SK-N-MC (cell line): ENCODE measurements at regions not wholly inside any gene's neighbourhood (a gene's known extent, or its start where the extent isn't known, plus 50 kb on each side); places are given as distances from the start of the nearest gene placed in this dataset.

Experiments used
- DNase-seq: peaks from one replicate; pipeline ENCODE4 v3.0.0-alpha.2; 2011; ENCODE audit warnings: low read depth, low spot score
- H3K27ac ChIP-seq: fragments of 200-600 bp; sonication (generic); 2 replicates; pipeline ENCODE4 v1.5.1; 2016; ENCODE audit warnings: mixed run types
- H3K36me3 ChIP-seq: fragments of 200-600 bp; sonication (generic); 2 replicates; pipeline ENCODE4 v1.6.1; 2017; ENCODE audit warnings: antibody characterized with exemption, low read length, mixed read lengths; ENCODE audit not compliant: insufficient read depth
- H3K4me3 ChIP-seq: fragments of 200-600 bp; sonication (generic); 2 replicates; pipeline ENCODE4 v1.5.1; 2016
- H3K9ac ChIP-seq: fragments of 200-600 bp; sonication (generic); 2 replicates; pipeline ENCODE4 v1.8.0; 2017; ENCODE audit warnings: mixed run types, mixed read lengths; ENCODE audit not compliant: insufficient read length
- H3K9me3 ChIP-seq: fragments of 200-600 bp; sonication (generic); 2 replicates; pipeline ENCODE4 v1.6.1; 2017; ENCODE audit warnings: low read depth, mild to moderate bottlenecking, antibody characterized with exemption, low read length, moderate library complexity, mixed read lengths
- EZH2 ChIP-seq: fragments of 200-600 bp; sonication (generic); IDR thresholded peaks from one replicate; pipeline ENCODE4 v1.6.1; 2017; ENCODE audit warnings: antibody characterized with exemption
- FOXP2 ChIP-seq: optimal IDR thresholded peaks from 2 replicates; pipeline ENCODE3; 2011; ENCODE audit warnings: mild to moderate bottlenecking, moderate library complexity; ENCODE audit not compliant: insufficient read depth; ENCODE audit errors: extremely low read length, control extremely low read depth
- POLR2AphosphoS5 ChIP-seq: IDR thresholded peaks from 2 replicates; pipeline ENCODE4 v1.6.1; 2012; ENCODE audit warnings: mild to moderate bottlenecking, low read depth, low read length, borderline replicate concordance

DNA sequence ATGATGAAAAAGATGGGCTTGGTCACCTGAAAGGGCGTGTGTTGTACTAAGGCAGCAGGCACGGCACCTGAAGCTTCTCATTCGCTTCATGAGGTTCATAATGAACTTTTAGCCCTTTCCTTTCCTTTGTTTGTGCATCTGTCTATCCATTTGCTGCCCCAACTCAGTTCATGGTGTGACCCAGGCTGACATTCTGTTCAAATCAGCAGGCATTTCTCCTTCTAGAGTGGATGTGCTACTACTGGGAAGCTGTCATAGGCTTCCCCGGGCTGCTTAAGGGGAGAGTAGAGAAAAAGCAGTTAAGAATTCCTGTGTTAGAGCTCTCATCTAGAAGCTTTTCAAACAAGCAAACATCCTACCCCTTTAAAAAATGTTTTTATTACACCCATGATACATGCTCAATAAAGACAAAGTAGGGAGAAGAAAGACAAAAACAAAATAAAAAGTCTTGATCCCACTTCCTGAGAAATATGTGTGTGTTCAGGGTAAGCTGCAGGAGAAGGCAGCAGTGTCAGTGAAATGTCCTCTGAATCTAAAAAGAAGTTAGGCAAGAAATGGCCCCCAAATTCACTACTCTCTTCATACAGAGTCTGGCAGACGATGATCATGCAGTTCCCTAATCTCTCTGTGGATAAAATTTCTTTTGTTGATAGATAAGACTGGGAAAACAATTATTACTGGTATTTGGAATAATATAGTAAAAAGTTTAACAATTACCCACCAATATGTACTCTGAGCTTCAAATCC, 136.9 kb upstream of the PFN2 start:
- DNase-seq = no peak
- Histone ChIP-seq H3K27ac (peak overlapping the region; percentile 27; the same call in 1 of the 2 replicates), H3K9me3 (no peaks in the 10 kb centered on the region; the same call in 1 of the 2 replicates), H3K9ac (no peak overlapping the region), H3K4me3 (no peak overlapping the region), H3K36me3 (no peaks in the 10 kb centered on the region)
- TF ChIP-seq FOXP2 (no peak), EZH2 (no peak), POLR2AphosphoS5 (no peak)

DNA sequence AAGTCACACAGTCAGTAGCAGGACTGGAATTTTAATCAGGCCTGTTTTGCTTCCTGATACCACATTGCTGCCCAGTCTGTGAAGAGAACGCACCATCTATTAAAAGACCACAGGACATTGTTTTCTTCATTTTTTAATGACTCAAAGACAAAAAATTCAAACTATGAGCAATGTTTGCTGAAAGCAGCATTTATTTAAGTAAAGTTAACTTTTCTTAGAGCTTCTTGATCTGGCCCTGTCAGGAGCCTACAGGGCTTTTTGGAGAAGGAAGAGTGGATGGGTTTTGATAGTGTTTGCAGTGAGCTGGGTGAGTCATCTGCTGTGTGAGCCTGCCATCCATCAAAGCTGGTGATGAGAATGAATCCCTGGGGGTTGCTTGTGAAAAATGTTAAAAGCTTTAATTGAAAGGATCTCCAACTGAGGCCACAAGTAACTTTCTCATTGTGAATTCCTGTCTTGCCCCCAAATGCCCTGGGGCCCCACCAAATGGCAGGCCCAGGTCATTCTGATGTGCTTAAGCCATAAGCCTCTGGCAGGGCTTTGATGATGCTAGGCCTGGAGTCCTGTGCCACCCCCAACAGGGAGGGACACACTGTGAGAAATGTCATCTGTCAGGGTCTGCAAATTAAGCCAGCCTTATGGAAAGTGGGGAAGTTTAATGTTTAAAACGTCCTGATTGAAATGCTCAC, 136.2 kb upstream of the PFN2 start:
- H3K9me3 ChIP-seq = no peaks in the 10 kb centered on the region; the same call in 1 of the 2 replicates
- H3K9ac ChIP-seq = no peak overlapping the region
- peak overlapping the region; percentile 32; the same call in 1 of the 2 replicates for H3K27ac ChIP-seq
- DNase-seq = peak; percentile 51
- H3K4me3 ChIP-seq = no peak overlapping the region
- TF ChIP-seq EZH2 (no peak), FOXP2 (no peak), POLR2AphosphoS5 (no peak)
- H3K36me3 ChIP-seq = no peaks in the 10 kb centered on the region

DNA sequence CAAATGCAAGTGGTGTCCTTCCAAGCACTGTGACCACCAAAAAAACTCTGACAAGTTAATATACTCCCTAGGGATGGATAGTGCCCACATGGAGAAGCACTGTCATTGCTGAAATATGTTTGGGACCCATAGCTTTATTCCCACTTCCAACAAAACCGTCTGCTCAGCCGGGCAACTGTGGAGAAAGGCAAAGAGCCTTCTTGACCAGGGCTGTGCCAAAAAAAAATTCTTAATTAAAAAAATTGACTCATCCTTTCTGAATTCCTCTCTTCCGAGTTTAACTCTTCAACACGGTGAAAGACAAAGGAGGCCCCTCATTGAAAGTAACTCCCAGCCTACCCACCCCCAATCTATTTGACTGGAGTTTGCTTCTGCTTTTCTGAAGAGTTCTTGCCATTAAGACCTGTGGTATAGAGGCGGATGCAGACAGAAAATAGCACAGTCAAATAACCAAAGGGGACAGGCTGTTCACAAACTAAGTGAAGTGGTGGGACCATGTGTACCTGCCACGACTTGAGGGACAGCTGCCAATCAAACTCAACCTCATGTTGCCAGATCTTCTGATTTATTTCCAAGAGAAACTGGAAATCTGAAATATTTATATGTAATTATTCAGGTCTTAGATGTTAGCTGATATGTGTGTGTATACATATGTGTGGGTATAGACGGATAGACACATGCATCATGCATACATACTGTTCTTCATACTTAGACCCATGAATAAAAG, 135.4 kb upstream of the PFN2 start:
- no peak for DNase-seq
- H3K4me3 ChIP-seq = no peak overlapping the region
- no peak overlapping the region for H3K9ac ChIP-seq
- TF ChIP-seq EZH2 (no peak), POLR2AphosphoS5 (no peak), FOXP2 (no peak)
- H3K9me3 ChIP-seq = peaks cover 2% of the 10 kb centered on the region; the same call in 1 of the 2 replicates
- H3K27ac ChIP-seq = peak overlapping the region; percentile 32; the same call in 1 of the 2 replicates
- H3K36me3 ChIP-seq = no peaks in the 10 kb centered on the region

DNA sequence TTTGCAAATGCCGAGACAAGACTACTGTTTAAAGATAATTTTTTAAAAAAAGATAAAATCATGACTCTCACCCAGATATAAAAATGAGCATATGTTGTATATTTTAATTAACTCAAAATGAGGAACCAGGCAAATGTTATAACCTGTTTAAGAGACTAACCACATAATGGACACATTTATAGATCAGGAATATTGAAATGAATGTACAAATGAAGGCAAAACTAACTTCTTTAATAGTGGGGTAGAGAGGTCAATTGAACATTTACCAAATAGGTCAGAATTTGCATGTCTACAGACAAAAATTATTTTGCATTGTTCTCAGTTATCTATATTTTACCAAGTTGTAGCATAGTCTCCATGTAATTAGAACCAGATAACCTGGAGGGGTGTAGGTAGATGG, 134.3 kb upstream of the PFN2 start:
- Histone ChIP-seq H3K27ac (no peak overlapping the region), H3K9ac (no peak overlapping the region), H3K4me3 (no peak overlapping the region), H3K36me3 (no peaks in the 10 kb centered on the region), H3K9me3 (peaks cover 4% of the 10 kb centered on the region; the same call in 1 of the 2 replicates)
- no peak for TF ChIP-seq FOXP2
- no peak for TF ChIP-seq POLR2AphosphoS5
- no peak for TF ChIP-seq EZH2
- DNase-seq = no peak

DNA sequence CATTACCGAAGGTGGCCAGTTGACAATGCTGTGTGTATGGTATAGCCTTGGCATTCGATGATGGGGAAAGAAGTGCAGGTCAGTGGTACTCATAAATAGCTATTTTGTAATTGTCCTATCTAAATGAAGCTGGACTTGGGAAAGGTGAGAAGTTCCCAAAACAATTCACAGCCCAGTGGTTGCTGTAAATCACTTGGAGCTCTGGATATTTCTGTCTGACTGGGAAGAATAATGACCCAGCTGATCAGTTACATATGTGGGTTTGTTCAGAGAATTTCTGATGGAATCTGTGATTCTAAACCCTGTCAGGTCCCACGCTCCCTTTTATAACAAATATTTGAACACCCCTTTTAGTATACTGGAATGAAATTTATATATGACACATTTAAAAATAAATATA, 133.9 kb upstream of the PFN2 start:
- Histone ChIP-seq H3K36me3 (no peaks in the 10 kb centered on the region), H3K27ac (no peak overlapping the region), H3K9me3 (peaks cover 4% of the 10 kb centered on the region; the same call in 1 of the 2 replicates), H3K9ac (no peak overlapping the region), H3K4me3 (no peak overlapping the region)
- TF ChIP-seq POLR2AphosphoS5 = no peak
- no peak for TF ChIP-seq FOXP2
- DNase-seq = no peak

DNA sequence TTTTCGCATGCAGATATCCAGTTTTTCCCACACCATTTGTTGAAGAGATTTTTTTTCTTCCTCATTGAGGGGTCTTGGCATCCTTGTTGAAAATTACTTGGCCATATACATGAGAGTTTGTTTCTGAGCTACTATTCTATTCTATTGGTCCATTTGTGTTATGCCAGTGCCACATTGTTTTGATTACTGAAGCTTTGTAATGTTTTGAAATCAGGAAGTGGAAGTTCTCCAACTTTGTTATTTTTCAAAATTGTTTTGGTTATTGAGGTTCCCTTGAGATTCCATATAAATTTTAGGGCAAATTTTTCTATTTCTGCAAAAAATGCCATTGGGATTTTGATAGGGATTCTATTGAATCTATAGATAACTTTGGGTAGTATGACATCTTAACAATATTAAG, 130.3 kb upstream of the PFN2 start:
- Histone ChIP-seq H3K9ac (no peak overlapping the region), H3K36me3 (no peaks in the 10 kb centered on the region), H3K4me3 (no peak overlapping the region), H3K9me3 (peaks cover 4% of the 10 kb centered on the region; the same call in 1 of the 2 replicates), H3K27ac (no peak overlapping the region)
- TF ChIP-seq FOXP2 = no peak
- TF ChIP-seq EZH2 = no peak
- TF ChIP-seq POLR2AphosphoS5 = no peak
- DNase-seq = no peak

DNA sequence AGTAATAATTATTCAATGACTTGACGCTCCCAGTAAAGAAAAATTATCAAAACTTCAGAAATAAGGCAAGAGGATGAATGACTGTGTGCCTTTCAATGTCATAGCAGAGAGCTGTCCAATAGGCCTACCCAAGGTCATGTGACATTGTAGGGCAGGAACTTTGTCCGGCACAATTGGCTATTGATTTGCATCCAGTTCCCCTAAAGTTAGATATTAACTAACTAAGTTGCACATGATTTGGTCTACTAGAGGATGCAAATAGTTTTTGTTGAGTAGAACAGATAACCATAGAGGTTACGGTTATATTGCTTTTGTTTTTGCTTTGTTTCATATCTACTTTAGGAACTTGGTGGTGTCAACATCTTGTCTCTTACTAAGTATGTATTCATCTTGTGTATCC, 127.9 kb upstream of the PFN2 start:
- no peak overlapping the region for H3K4me3 ChIP-seq
- TF ChIP-seq EZH2 (no peak), FOXP2 (no peak), POLR2AphosphoS5 (no peak)
- no peak for DNase-seq
- peaks cover 4% of the 10 kb centered on the region; the same call in 1 of the 2 replicates for H3K9me3 ChIP-seq
- no peaks in the 10 kb centered on the region for H3K36me3 ChIP-seq
- H3K27ac ChIP-seq = no peak overlapping the region
- no peak overlapping the region for H3K9ac ChIP-seq

DNA sequence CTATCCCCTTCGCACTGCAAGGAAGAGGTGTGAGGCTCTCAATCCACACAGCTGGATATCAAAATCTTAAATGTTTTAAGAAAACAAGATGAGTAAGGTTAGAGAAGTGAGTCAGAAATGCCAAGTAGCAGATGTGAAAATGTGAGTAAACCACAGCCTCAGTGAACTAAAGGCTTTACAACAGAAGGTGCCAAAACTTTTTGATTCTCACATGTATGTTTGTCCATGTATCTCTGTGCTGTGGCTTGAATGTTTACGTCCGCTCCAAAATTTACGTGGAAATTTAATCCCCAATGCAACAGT, 126.8 kb upstream of the PFN2 start:
- DNase-seq = no peak
- Histone ChIP-seq H3K9me3 (peaks cover 4% of the 10 kb centered on the region; the same call in 1 of the 2 replicates), H3K9ac (no peak overlapping the region), H3K36me3 (no peaks in the 10 kb centered on the region), H3K4me3 (no peak overlapping the region), H3K27ac (no peak overlapping the region)
- TF ChIP-seq EZH2 = no peak
- TF ChIP-seq POLR2AphosphoS5 = no peak
- no peak for TF ChIP-seq FOXP2
